ENCODE measurements at regions not wholly inside any gene's neighbourhood (a gene's known extent, or its start where the extent isn't known, plus 50 kb on each side); places are given as distances from the start of the nearest gene placed in this dataset.

DNA sequence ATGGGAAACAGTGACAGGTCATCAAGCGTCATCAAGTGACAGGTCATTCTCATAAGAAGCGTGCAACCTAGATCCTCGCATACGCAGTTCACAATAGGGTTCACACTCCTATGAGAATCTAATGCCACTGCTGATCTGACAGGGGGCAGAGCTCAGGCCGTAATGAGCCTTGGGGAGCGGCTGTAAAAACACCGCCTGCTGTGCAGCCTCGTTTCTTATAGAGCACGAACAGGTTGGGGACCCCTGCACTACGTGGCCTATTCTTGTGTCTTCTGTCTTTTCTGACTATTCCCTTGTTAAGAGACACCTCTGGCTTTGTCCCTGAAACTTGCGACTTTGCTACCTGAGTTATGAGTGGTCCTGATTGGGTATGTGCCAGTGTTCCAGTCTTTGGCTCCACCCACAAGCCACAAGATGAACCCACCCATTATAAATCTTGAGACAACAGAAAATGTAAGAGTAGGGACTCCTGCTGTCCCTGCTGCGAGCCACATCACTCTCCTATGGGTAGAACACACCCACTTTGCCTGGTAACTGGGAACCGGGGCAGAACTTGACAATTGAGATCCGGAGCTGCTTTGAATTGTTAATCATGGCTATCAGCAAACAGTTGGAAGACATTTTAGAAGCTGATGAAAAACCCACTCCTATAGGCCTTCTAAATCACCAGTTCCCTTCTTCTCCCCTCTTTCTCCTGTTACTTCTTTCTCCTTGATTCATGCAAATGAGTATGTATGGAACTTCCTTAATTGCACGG is 55.8 kb upstream of the EXOC4 start:
- Histone ChIP-seq H3K4me1 (ENCODE audit: control insufficient read depth in 1 of 2, insufficient read depth in 2 of 2, low read length in 2 of 2) (no peaks in the 10 kb centered on the region), H3K4me3 (replicated peaks in 1 of 2; ENCODE audit: low read depth in 1 of 2, low read length in 2 of 2) (no peak overlapping the region), H3K27me3 (ENCODE audit: insufficient read depth, low read length) (peaks cover 7% of the 10 kb centered on the region; the same call in 1 of the 2 replicates), H3K36me3 (ENCODE audit: control insufficient read depth in 1 of 2, insufficient read depth in 2 of 2, low read length in 2 of 2) (no peaks in the 10 kb centered on the region), H3K9me3 (ENCODE audit: control insufficient read depth in 1 of 2, insufficient read depth in 1 of 2, low read depth in 1 of 2, low read length in 2 of 2) (no peaks in the 10 kb centered on the region), H3K9ac (ENCODE audit: low read length) (no peak overlapping the region), H3K4me2 (ENCODE audit: low read length) (no peak overlapping the region), H3K27ac (ENCODE audit: low read depth, low read length) (no peak overlapping the region), H4K20me1 (ENCODE audit: insufficient read depth) (no peaks in the 10 kb centered on the region), H3K9me2 (ENCODE audit: insufficient read depth) (no peaks in the 10 kb centered on the region), H3K79me2 (ENCODE audit: insufficient read depth, low read length) (no peaks in the 10 kb centered on the region), H2AFZ (ENCODE audit: low read depth, low read length, poor library complexity, severe bottlenecking) (no peak overlapping the region)
- intact Hi-C loops (cut with micrococcal nuclease) = no loop called here
- no TSS peak for BruUV-seq (replicated peaks)
- ChIA-PET CTCF (no interaction called here), POLR2A (no interaction called here), RAD21 (ENCODE audit: low non-redundant PET in 1 of 2, low total read pairs in 2 of 2, uncharacterized antibody in 2 of 2, unreplicated experiment in 2 of 2) (no interaction called here)
- no peak for ATAC-seq
- DNase-seq (ENCODE audit: low read depth, low spot score) = no peak
- no peak for TF ChIP-seq SIN3A (IDR thresholded peaks at IDR 0.05; ENCODE audit: low read depth)
- TF ChIP-seq, protein P1, sequence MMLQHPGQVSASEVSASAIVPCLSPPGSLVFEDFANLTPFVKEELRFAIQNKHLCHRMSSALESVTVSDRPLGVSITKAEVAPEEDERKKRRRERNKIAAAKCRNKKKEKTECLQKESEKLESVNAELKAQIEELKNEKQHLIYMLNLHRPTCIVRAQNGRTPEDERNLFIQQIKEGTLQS (IDR thresholded peaks at IDR 0.05) = no peak
- no peak for TF ChIP-seq ZNF274 (IDR thresholded peaks at IDR 0.05; ENCODE audit: low read depth, low read length)
- TF ChIP-seq, protein P2, sequence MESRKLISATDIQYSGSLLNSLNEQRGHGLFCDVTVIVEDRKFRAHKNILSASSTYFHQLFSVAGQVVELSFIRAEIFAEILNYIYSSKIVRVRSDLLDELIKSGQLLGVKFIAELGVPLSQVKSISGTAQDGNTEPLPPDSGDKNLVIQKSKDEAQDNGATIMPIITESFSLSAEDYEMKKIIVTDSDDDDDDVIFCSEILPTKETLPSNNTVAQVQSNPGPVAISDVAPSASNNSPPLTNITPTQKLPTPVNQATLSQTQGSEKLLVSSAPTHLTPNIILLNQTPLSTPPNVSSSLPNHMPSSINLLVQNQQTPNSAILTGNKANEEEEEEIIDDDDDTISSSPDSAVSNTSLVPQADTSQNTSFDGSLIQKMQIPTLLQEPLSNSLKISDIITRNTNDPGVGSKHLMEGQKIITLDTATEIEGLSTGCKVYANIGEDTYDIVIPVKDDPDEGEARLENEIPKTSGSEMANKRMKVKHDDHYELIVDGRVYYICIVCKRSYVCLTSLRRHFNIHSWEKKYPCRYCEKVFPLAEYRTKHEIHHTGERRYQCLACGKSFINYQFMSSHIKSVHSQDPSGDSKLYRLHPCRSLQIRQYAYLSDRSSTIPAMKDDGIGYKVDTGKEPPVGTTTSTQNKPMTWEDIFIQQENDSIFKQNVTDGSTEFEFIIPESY (IDR thresholded peaks at IDR 0.05; ENCODE audit: extremely low read depth, insufficient replicate concordance, low read length) = no peak
- TF ChIP-seq YY1 (IDR thresholded peaks at IDR 0.05; ENCODE audit: extremely low read depth, insufficient replicate concordance, low read depth, low read length) = no peak
- TF ChIP-seq SRF (IDR thresholded peaks at IDR 0.05; ENCODE audit: low read depth) = no peak
- no peak for TF ChIP-seq JUND (IDR thresholded peaks at IDR 0.05)
- TF ChIP-seq, protein P3, sequence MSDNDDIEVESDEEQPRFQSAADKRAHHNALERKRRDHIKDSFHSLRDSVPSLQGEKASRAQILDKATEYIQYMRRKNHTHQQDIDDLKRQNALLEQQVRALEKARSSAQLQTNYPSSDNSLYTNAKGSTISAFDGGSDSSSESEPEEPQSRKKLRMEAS (IDR thresholded peaks at IDR 0.05) = no peak
- no peak for TF ChIP-seq POLR2AphosphoS5 (IDR thresholded peaks at IDR 0.05; ENCODE audit: low read depth, low read length)
- no peak for TF ChIP-seq EGR1 (IDR thresholded peaks at IDR 0.05; ENCODE audit: low read depth)
- TF ChIP-seq CBX3 (IDR thresholded peaks at IDR 0.05; ENCODE audit: low read depth) = no peak

All from HCT116 (cell line).